ENCODE measurements at regions not wholly inside any gene's neighbourhood (a gene's known extent, or its start where the extent isn't known, plus 50 kb on each side); places are given as distances from the start of the nearest gene placed in this dataset.

DNA sequence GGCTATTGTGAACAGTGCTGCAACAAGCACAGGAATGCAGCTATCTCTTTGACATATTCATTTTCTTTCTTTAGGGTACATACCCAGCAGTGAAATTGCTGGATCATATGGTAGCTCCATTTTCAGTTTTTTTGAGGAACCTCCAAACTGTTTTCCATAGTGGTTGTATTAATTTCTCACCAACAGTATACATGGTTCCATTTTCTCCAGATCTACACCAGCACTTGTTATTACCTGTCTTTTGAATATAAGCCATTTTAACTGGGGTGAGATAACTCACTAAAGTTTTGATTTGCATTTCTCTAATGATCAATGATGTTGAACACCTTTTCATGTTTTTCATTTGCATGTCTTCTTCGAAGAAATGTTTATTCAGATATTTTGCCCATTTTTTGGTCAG lies 241.1 kb upstream of the AGTR2 start:
- H3K9ac ChIP-seq (ENCODE audit: low read length) = no peak overlapping the region
- no peak for ATAC-seq
- POLR2A ChIA-PET = no interaction called here
- no peaks in the 10 kb centered on the region for H3K36me3 ChIP-seq (ENCODE audit: control insufficient read depth in 1 of 2, insufficient read depth in 2 of 2, low read length in 2 of 2)
- peaks cover 5% of the 10 kb centered on the region; the same call in 1 of the 2 replicates for H3K79me2 ChIP-seq (ENCODE audit: insufficient read depth, low read length)
- RAD21 ChIA-PET (ENCODE audit: low non-redundant PET in 1 of 2, low total read pairs in 2 of 2, uncharacterized antibody in 2 of 2, unreplicated experiment in 2 of 2) = no interaction called here
- H2AFZ ChIP-seq (ENCODE audit: low read depth, low read length, poor library complexity, severe bottlenecking) = no peak overlapping the region
- TF ChIP-seq, protein P1, sequence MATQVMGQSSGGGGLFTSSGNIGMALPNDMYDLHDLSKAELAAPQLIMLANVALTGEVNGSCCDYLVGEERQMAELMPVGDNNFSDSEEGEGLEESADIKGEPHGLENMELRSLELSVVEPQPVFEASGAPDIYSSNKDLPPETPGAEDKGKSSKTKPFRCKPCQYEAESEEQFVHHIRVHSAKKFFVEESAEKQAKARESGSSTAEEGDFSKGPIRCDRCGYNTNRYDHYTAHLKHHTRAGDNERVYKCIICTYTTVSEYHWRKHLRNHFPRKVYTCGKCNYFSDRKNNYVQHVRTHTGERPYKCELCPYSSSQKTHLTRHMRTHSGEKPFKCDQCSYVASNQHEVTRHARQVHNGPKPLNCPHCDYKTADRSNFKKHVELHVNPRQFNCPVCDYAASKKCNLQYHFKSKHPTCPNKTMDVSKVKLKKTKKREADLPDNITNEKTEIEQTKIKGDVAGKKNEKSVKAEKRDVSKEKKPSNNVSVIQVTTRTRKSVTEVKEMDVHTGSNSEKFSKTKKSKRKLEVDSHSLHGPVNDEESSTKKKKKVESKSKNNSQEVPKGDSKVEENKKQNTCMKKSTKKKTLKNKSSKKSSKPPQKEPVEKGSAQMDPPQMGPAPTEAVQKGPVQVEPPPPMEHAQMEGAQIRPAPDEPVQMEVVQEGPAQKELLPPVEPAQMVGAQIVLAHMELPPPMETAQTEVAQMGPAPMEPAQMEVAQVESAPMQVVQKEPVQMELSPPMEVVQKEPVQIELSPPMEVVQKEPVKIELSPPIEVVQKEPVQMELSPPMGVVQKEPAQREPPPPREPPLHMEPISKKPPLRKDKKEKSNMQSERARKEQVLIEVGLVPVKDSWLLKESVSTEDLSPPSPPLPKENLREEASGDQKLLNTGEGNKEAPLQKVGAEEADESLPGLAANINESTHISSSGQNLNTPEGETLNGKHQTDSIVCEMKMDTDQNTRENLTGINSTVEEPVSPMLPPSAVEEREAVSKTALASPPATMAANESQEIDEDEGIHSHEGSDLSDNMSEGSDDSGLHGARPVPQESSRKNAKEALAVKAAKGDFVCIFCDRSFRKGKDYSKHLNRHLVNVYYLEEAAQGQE (IDR thresholded peaks at IDR 0.05; ENCODE audit: low read depth) = no peak
- TF ChIP-seq YY1 (IDR thresholded peaks at IDR 0.05; ENCODE audit: extremely low read depth, insufficient replicate concordance, low read depth, low read length) (no peak), SRF (IDR thresholded peaks at IDR 0.05; ENCODE audit: low read depth) (no peak), CEBPB (IDR thresholded peaks at IDR 0.05; ENCODE audit: low read depth) (no peak), JUND (IDR thresholded peaks at IDR 0.05) (no peak), FOSL1 (IDR thresholded peaks at IDR 0.05; ENCODE audit: low read depth) (no peak), POLR2A (IDR thresholded peaks at IDR 0.05; ENCODE audit: borderline replicate concordance, extremely low read depth, insufficient read depth, insufficient read length) (no peak), EGR1 (IDR thresholded peaks at IDR 0.05; ENCODE audit: low read depth) (no peak), ZNF274 (IDR thresholded peaks at IDR 0.05; ENCODE audit: low read depth, low read length) (no peak), ZFX (IDR thresholded peaks at IDR 0.05) (no peak), ELF1 (IDR thresholded peaks at IDR 0.05; ENCODE audit: borderline replicate concordance, low read depth) (no peak), EZH2 (IDR thresholded peaks at IDR 0.05) (no peak)
- TF ChIP-seq, protein P2, sequence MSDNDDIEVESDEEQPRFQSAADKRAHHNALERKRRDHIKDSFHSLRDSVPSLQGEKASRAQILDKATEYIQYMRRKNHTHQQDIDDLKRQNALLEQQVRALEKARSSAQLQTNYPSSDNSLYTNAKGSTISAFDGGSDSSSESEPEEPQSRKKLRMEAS (IDR thresholded peaks at IDR 0.05) = no peak
- H3K4me3 ChIP-seq (replicated peaks in 1 of 2; ENCODE audit: low read depth in 1 of 2, low read length in 2 of 2) = no peak overlapping the region
- CTCF ChIA-PET = no interaction called here
- H3K27ac ChIP-seq (ENCODE audit: low read depth, low read length) = no peak overlapping the region
- H3K27me3 ChIP-seq (ENCODE audit: insufficient read depth, low read length) = no peaks in the 10 kb centered on the region
- no peaks in the 10 kb centered on the region for H3K9me2 ChIP-seq (ENCODE audit: insufficient read depth)
- intact Hi-C loops (cut with micrococcal nuclease) = no loop called here
- no peaks in the 10 kb centered on the region for H3K9me3 ChIP-seq (ENCODE audit: control insufficient read depth in 1 of 2, insufficient read depth in 1 of 2, low read depth in 1 of 2, low read length in 2 of 2)
- no peak for DNase-seq (ENCODE audit: low read depth, low spot score)
- H4K20me1 ChIP-seq (ENCODE audit: insufficient read depth) = no peaks in the 10 kb centered on the region
- H3K4me1 ChIP-seq (ENCODE audit: control insufficient read depth in 1 of 2, insufficient read depth in 2 of 2, low read length in 2 of 2) = no peaks in the 10 kb centered on the region
- BruUV-seq (replicated peaks) = no TSS peak
- H3K4me2 ChIP-seq (ENCODE audit: low read length) = no peak overlapping the region
